ENCODE measurements at regions not wholly inside any gene's neighbourhood (a gene's known extent, or its start where the extent isn't known, plus 50 kb on each side); places are given as distances from the start of the nearest gene placed in this dataset.

GRCh38 chr2:147642765-147643164, 202.1 kb upstream of the ACVR2A start:
- no peak for TF ChIP-seq POLR2A (IDR thresholded peaks at IDR 0.05)
- no peak for TF ChIP-seq CTCF (IDR thresholded peaks at IDR 0.05)

Measured in Peyer's patch (tissue), 4 donors.